ENCODE measurements at regions not wholly inside any gene's neighbourhood (a gene's known extent, or its start where the extent isn't known, plus 50 kb on each side); places are given as distances from the start of the nearest gene placed in this dataset.

GRCh38 chr7:12133865-12134264 lies 77.2 kb upstream of the TMEM106B start:
- TF ChIP-seq POLR2A (IDR thresholded peaks at IDR 0.05) = no peak
- TF ChIP-seq POLR2AphosphoS5 (IDR thresholded peaks at IDR 0.05) = no peak
- no peak for TF ChIP-seq CTCF (IDR thresholded peaks at IDR 0.05 in 8 of 11, conservative IDR thresholded peaks at IDR 0.05 in 3 of 11)

GRCh38 chr7:12136523-12136922 lies 74.6 kb upstream of the TMEM106B start:
- no peak overlapping the region for H3K27ac ChIP-seq
- intact Hi-C loops (cut with DNase I; ENCODE audit: low total_unique reads) = no loop called here
- TF ChIP-seq CTCF (IDR thresholded peaks at IDR 0.05 in 8 of 11, conservative IDR thresholded peaks at IDR 0.05 in 3 of 11) (no peak), POLR2A (IDR thresholded peaks at IDR 0.05) (no peak), POLR2AphosphoS5 (IDR thresholded peaks at IDR 0.05) (no peak)
- H3K36me3 ChIP-seq = no peaks in the 10 kb centered on the region
- no peak for DNase-seq
- H3K4me1 ChIP-seq = no peaks in the 10 kb centered on the region
- H3K9me3 ChIP-seq = peaks cover 0 to 5% (median 0%) of the 10 kb centered on the region in 8 donors
- peaks cover 0 to 6% (median 0%) of the 10 kb centered on the region in 7 donors for H3K27me3 ChIP-seq (replicated peaks in 1 of 7)
- no peak overlapping the region for H3K4me3 ChIP-seq

More at GRCh38 chr7:12133865-12134264, 77.2 kb upstream of the TMEM106B start:
- H3K27me3 ChIP-seq (replicated peaks in 1 of 7) = no peaks in the 10 kb centered on the region
- no peaks in the 10 kb centered on the region for H3K4me1 ChIP-seq
- intact Hi-C loops (cut with DNase I; ENCODE audit: low total_unique reads) = no loop called here
- no peak for DNase-seq
- no peak overlapping the region for H3K4me3 ChIP-seq
- no peak overlapping the region for H3K27ac ChIP-seq
- H3K9me3 ChIP-seq = peaks cover 0 to 5% (median 0%) of the 10 kb centered on the region in 8 donors
- H3K36me3 ChIP-seq = no peaks in the 10 kb centered on the region

- intact Hi-C loops (cut with DNase I; ENCODE audit: low total_unique reads) = no loop called here
- Histone ChIP-seq H3K4me3 (no peak overlapping the region), H3K36me3 (no peaks in the 10 kb centered on the region), H3K27ac (no peak overlapping the region), H3K9me3 (peaks cover 0 to 5% (median 0%) of the 10 kb centered on the region in 8 donors), H3K27me3 (replicated peaks in 1 of 7) (peaks cover 0 to 6% (median 0%) of the 10 kb centered on the region in 7 donors), H3K4me1 (no peaks in the 10 kb centered on the region)
- no peak for TF ChIP-seq POLR2AphosphoS5 (IDR thresholded peaks at IDR 0.05)
- TF ChIP-seq CTCF (IDR thresholded peaks at IDR 0.05 in 8 of 11, conservative IDR thresholded peaks at IDR 0.05 in 3 of 11) = no peak
- TF ChIP-seq POLR2A (IDR thresholded peaks at IDR 0.05) = no peak
- 0 to 95% (median 38%) methylated on average over 1 of the region's 1 CpG for WGBS, 5 donors
- DNase-seq = no peak
These were observed 73.8 kb upstream of the TMEM106B start for GRCh38 chr7:12137283-12137682.

DNA sequence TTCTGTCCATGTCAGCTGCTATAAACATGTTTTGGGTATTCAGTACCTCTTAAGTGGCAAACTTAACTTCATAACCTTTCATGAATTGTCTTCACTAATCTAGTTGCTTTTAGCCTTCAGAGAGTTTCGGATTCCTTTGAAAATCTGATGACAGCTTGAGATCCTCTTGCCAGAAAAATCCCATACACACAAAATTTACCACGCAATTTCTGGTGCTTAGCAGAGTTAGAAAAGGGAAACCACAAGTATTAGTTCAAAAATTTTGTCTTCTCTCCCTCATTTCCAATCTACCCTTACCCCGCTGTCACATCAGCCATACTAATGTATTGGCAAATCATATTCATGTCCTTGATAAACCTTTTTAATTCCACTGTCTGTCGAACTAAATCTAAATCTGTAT lies 72.7 kb upstream of the TMEM106B start:
- H3K27me3 ChIP-seq (replicated peaks in 1 of 7) = peaks cover 0 to 6% (median 0%) of the 10 kb centered on the region in 7 donors
- intact Hi-C loops (cut with DNase I; ENCODE audit: low total_unique reads) = no loop called here
- H3K36me3 ChIP-seq = no peaks in the 10 kb centered on the region
- no peak overlapping the region for H3K4me3 ChIP-seq
- 67 to 81% (median 76%) methylated on average over 4 of the region's 4 CpGs for WGBS, 5 donors
- no peak for DNase-seq
- no peaks in the 10 kb centered on the region for H3K4me1 ChIP-seq
- H3K9me3 ChIP-seq = peaks cover 0 to 4% (median 0%) of the 10 kb centered on the region in 8 donors
- no peak overlapping the region for H3K27ac ChIP-seq
- TF ChIP-seq POLR2AphosphoS5 (IDR thresholded peaks at IDR 0.05) (no peak), CTCF (IDR thresholded peaks at IDR 0.05 in 8 of 11, conservative IDR thresholded peaks at IDR 0.05 in 3 of 11) (no peak), POLR2A (IDR thresholded peaks at IDR 0.05) (no peak)
